Endothelial cell of hepatic sinusoid (primary cell): ENCODE measurements at regions not wholly inside any gene's neighbourhood (a gene's known extent, or its start where the extent isn't known, plus 50 kb on each side); places are given as distances from the start of the nearest gene placed in this dataset.

Experiments used
- in situ Hi-C: cut with HindIII; loops from 2 replicates; pipeline ENCODE4 v1.10.0; 2017; ENCODE audit warnings: low sequenced_read_pairs

DNA sequence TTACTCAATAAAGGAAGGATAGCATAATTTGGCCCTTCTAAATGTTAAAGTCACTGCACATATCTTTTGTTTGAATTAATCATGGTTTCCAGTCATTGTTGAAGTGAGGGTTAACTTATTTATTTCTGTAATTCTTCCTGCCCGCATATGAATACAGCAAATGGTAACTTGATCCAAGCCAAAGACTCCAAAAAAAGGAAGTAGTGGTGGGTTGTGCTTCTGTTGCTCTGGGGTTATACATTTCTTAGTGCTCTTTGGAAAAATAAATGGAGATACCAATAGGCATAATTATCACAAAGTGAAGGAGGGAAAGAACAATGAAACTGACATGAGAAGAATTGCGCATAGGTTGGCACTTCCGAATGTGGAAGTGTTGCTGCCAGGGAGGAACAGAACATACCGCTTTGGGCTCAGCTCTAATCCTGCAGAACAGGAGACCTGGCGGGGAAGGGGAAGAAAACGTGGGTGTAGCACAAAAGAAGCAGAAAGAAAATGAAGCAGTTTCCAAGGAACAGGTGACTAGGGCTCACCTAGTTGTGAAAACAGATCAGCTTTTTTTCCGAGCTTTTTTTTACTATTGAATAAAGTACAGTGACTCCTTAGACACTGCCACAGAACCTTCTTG lies 69.7 kb upstream of the TAF11L2 start:
- in situ Hi-C loops = no loop called here

GRCh38 chr5:17429353-17429752 lies 68.7 kb upstream of the TAF11L2 start:
- in situ Hi-C loops = no loop called here

DNA sequence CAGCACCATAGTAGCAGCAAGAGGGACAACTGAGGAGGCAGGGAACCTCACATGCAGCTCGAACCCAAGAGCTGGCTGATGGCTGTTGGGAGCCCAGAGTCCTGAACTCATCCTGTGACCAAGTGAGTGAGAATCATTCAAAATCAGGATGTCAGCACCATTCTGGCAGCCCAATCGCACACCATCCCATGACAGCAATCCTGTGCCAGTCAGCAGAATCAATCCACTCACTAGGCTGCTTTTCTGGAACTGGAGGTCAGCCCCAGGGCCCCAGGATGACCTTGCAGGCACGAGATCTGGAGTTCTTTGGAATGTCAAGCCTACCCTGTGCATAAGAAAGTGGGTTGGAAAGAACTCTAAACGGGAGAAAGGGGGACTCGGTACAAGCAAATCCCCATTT lies 67.8 kb upstream of the TAF11L2 start:
- in situ Hi-C loops = no loop called here

GRCh38 chr5:17431272-17432050 lies 66.6 kb upstream of the TAF11L2 start:
- in situ Hi-C loops = no loop called here

DNA sequence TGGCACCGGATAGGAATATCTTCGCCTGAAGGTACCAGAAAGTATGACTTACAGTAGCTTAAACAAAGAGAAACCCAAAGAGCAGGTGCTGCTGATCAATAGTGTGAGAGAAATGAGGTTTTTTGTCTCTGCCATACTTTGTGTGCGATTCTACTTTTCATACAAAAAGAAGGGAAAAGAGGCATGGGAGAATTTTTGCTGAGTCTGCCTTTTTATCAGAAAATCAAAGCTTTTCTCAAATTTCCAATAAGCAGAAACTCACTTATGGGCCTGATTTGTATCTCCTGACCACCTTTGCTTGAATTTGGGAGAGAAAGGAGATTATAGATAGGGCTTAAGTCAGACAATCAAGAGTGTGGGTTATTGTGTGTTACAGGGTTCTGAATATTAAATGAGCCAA lies 65.5 kb upstream of the TAF11L2 start:
- in situ Hi-C loops = no loop called here

DNA sequence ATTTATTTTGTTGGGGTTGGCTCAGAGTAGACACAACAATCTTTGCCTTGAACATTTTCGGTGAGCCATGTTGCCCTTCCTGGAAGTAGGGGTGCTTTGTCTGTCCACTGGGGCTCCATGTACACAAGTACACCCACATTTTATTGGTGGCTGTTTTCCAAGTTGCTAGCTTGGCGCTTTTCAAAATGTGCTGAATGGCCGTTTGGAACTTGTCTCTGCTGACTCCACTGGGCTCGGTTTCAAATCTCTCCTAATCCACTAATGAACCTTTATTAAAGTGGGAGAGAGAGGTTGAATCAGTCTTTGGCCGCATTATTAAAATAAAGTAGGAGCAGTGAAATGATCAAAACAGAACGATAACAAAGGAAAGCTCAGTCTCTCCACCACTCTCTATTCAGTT lies 64.6 kb upstream of the TAF11L2 start:
- in situ Hi-C loops = no loop called here

DNA sequence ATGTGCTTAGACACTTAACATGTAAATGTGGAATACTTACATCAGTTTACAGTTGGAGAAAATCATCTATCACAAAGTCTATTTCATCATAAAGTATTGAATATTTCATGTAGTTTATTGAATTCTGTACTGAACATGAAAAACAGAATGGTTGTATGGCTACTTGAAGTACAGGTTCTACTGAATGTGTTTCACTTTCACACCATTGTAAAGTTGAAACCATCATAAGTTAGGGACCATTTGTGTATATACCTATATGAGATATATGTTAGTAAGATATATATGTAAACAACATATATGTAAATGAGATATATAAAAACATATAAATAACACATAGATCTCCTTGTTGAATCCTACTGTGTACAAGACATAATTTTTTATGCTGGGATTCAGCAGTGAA lies 63.0 kb upstream of the TAF11L2 start:
- in situ Hi-C loops = no loop called here

GRCh38 chr5:17436350-17436749 lies 61.7 kb upstream of the TAF11L2 start:
- in situ Hi-C loops = no loop called here

DNA sequence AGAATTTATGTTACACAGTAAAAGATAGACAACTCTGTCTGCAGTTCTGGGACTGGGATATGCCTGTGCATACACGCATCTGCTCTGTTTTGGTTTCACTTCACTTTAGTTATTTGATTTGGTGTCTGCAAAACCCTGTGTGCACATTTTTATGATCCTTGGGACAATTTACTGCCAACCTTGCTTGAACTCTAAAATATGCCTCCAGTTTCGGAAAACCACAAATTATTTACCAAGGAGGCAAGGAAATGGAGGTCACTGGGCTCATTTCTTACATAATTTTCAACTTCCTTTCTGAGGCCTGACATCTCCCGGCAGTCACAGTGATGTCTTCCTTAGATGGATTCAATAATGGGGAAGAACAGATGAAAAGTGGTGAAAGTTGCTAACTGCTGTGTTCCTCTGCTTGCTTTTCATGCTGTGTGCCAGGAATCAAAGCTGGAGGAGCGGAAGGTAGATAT lies 61.2 kb upstream of the TAF11L2 start:
- in situ Hi-C loops = no loop called here

DNA sequence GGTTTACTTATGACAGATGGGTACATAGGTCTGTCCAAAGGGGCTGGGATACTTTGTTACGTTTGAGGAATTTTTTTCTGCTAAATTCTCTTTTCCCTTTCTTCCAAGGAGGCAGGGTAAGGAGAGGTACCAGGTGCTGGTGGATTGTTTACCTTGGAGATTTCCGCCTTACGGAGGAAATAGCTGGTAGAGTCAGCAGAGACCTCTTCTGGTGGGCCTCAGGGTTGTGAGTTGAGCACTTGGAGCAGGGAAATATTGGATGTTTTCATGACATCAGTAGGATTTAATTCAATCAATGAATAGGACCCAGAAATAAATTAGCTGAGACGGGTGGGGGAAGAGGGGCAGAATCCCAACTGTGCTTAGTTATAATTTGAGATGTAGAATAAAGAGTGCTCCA lies 60.0 kb upstream of the TAF11L2 start:
- in situ Hi-C loops = no loop called here

- in situ Hi-C loops = no loop called here
Observed at GRCh38 chr5:17439956-17440355, 58.1 kb upstream of the TAF11L2 start.

GRCh38 chr5:17440766-17441165 lies 57.3 kb upstream of the TAF11L2 start:
- in situ Hi-C loops = no loop called here

GRCh38 chr5:17441351-17441750 lies 56.7 kb upstream of the TAF11L2 start:
- in situ Hi-C loops = no loop called here

- in situ Hi-C loops = no loop called here
Observed at GRCh38 chr5:17443333-17444130, 54.5 kb upstream of the TAF11L2 start.

DNA sequence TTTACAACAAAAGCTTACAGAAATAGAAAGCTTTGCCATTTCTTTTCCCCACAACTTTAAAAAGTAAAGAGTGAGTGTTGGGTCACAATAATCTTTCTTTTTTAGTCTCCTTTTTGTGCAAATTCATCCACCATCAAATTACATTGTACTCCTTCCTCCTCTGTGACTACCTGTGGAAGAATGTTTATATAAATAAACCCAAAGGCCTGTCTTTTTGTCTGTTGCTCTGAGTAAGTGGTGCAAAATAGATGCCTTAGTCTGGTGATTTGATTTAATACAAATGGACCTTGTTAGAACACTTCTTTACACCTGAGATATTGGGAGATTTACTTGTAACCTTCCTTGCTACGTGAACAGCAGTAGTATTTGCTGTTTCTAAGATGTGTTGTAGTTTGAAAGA lies 53.5 kb upstream of the TAF11L2 start:
- in situ Hi-C loops = no loop called here

- in situ Hi-C loops = no loop called here
Observed at GRCh38 chr5:17445185-17445584, 52.8 kb upstream of the TAF11L2 start.
